K562 (cell line): ENCODE measurements at regions not wholly inside any gene's neighbourhood (a gene's known extent, or its start where the extent isn't known, plus 50 kb on each side); places are given as distances from the start of the nearest gene placed in this dataset.

Experiments
- MEF2D ChIP-seq: conservative IDR thresholded peaks from 2 replicates; pipeline ENCODE4 v1.6.1; 2016; ENCODE audit warnings: low read depth, missing genetic modification characterization, missing compliant biosample characterization
- PHB2 ChIP-seq: fragments of 450-650 bp; IDR thresholded peaks from 2 replicates; pipeline ENCODE4 v1.6.1; 2017; ENCODE audit warnings: low read depth
- RAD51 ChIP-seq: fragments of 450-650 bp; IDR thresholded peaks from 2 replicates; pipeline ENCODE4 v1.7.1; 2016; ENCODE audit warnings: low read depth, mild to moderate bottlenecking, borderline replicate concordance
- TF ChIP-seq, protein P1 (sequence below), 3 experiments: IDR thresholded peaks in 2 of 3; conservative IDR thresholded peaks in 1 of 3; 2 replicates each; pipeline ENCODE4 v1.5.1; 2011 to 2012; ENCODE audit warnings: low read length in 3 of 3, mild to moderate bottlenecking in 3 of 3, control low read depth in 2 of 3, improper control_type of control experiment in 1 of 3, inconsistent platforms in 1 of 3, low read depth in 1 of 3, mixed read lengths in 1 of 3, moderate library complexity in 1 of 3; ENCODE audit not compliant: insufficient read depth in 2 of 3
- TF ChIP-seq, protein P2 (sequence below): fragments of 450-650 bp; IDR thresholded peaks from 2 replicates; pipeline ENCODE4 v1.6.1; 2014; ENCODE audit warnings: low read depth, mild to moderate bottlenecking, moderate library complexity, borderline replicate concordance

DNA sequence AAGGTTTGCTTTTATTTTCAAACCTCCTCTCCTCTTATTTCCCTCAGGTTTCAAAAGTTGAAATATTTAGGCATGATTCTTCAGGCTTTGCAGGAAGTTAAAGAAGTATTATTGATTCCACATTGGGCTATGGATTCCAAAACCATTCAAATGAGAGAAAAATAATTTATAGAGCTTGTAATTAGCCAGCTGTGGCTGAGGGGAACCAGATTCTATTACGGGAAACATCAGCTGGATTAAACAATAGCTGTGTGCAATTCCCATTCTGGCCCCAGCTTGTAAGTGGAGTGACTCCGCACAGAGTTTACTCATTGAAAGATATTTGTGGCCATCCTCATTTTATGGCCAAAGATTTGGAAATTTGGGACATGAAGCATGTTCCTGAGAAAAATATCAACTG, 77.0 kb upstream of the PHYHIPL start:
- no peak for TF ChIP-seq PHB2
- TF ChIP-seq, protein P1, sequence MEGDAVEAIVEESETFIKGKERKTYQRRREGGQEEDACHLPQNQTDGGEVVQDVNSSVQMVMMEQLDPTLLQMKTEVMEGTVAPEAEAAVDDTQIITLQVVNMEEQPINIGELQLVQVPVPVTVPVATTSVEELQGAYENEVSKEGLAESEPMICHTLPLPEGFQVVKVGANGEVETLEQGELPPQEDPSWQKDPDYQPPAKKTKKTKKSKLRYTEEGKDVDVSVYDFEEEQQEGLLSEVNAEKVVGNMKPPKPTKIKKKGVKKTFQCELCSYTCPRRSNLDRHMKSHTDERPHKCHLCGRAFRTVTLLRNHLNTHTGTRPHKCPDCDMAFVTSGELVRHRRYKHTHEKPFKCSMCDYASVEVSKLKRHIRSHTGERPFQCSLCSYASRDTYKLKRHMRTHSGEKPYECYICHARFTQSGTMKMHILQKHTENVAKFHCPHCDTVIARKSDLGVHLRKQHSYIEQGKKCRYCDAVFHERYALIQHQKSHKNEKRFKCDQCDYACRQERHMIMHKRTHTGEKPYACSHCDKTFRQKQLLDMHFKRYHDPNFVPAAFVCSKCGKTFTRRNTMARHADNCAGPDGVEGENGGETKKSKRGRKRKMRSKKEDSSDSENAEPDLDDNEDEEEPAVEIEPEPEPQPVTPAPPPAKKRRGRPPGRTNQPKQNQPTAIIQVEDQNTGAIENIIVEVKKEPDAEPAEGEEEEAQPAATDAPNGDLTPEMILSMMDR (IDR thresholded peaks at IDR 0.05 in 2 of 3, conservative IDR thresholded peaks at IDR 0.05 in 1 of 3; ENCODE audit: insufficient read depth in 2 of 3, low read depth in 1 of 3, low read length in 3 of 3), result no peak
- TF ChIP-seq RAD51, result no peak
- TF ChIP-seq, protein P2, sequence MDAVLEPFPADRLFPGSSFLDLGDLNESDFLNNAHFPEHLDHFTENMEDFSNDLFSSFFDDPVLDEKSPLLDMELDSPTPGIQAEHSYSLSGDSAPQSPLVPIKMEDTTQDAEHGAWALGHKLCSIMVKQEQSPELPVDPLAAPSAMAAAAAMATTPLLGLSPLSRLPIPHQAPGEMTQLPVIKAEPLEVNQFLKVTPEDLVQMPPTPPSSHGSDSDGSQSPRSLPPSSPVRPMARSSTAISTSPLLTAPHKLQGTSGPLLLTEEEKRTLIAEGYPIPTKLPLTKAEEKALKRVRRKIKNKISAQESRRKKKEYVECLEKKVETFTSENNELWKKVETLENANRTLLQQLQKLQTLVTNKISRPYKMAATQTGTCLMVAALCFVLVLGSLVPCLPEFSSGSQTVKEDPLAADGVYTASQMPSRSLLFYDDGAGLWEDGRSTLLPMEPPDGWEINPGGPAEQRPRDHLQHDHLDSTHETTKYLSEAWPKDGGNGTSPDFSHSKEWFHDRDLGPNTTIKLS, result no peak
- no peak for TF ChIP-seq MEF2D (tag)
